ENCODE measurements at regions not wholly inside any gene's neighbourhood (a gene's known extent, or its start where the extent isn't known, plus 50 kb on each side); places are given as distances from the start of the nearest gene placed in this dataset.
"Not testable (repeated sequence)": the region's sequence is repeated elsewhere in the genome, so short reads cannot be mapped to it uniquely, and the experiment has no call there.

- TF ChIP-seq POLR2A, CTCF (IDR thresholded peaks at IDR 0.05): not testable (repeated sequence)
Observed at GRCh38 chr21:6466707-6467106, 4054.7 kb upstream of the TPTE start.

Measured in vagina (tissue), 2 donors.